H1 (cell line): ENCODE measurements at regions not wholly inside any gene's neighbourhood (a gene's known extent, or its start where the extent isn't known, plus 50 kb on each side); places are given as distances from the start of the nearest gene placed in this dataset.

Experiments
- ATF2 ChIP-seq: IDR thresholded peaks from 2 replicates; pipeline ENCODE4 v1.6.1; 2012; ENCODE audit warnings: low read length, inconsistent platforms
- BRCA1 ChIP-seq: IDR thresholded peaks from 2 replicates; pipeline ENCODE4 v1.6.1; 2012; ENCODE audit warnings: low read depth, low read length, improper control_type of control experiment
- CREB1 ChIP-seq: IDR thresholded peaks from 2 replicates; pipeline ENCODE4 v1.6.1; 2012; ENCODE audit warnings: inconsistent platforms
- EGR1 ChIP-seq: IDR thresholded peaks from 2 replicates; pipeline ENCODE4 v1.6.1; 2011; ENCODE audit warnings: low read depth, low read length, borderline replicate concordance
- PHF8 ChIP-seq: fragments of 200-600 bp; sonication (generic); conservative IDR thresholded peaks from 2 replicates; pipeline ENCODE4 v1.7.1; 2012; ENCODE audit warnings: low read depth, mild to moderate bottlenecking, inconsistent platforms, low read length, moderate library complexity
- POLR2A ChIP-seq, 2 experiments: IDR thresholded peaks; 1 replicate in 1 of 2; 2 replicates in 1 of 2; pipeline ENCODE4 v1.6.1; 2011; ENCODE audit warnings: low read depth in 2 of 2, low read length in 2 of 2, mild to moderate bottlenecking in 2 of 2; ENCODE audit errors: control extremely low read depth in 1 of 2
- RAD21 ChIP-seq, 2 experiments: IDR thresholded peaks in 1 of 2; conservative IDR thresholded peaks in 1 of 2; 2 replicates each; pipeline ENCODE4 v1.6.1; 2011; ENCODE audit warnings: low read depth in 2 of 2, low read length in 2 of 2, improper control_type of control experiment in 1 of 2, inconsistent platforms in 1 of 2, mild to moderate bottlenecking in 1 of 2, moderate library complexity in 1 of 2
- RFX5 ChIP-seq: IDR thresholded peaks from 2 replicates; pipeline ENCODE4 v1.6.1; 2011; ENCODE audit warnings: low read depth, low read length, improper control_type of control experiment, borderline replicate concordance
- SP4 ChIP-seq: IDR thresholded peaks from 2 replicates; pipeline ENCODE4 v1.6.1; 2012; ENCODE audit warnings: low read length, inconsistent platforms
- TBP ChIP-seq: IDR thresholded peaks from 2 replicates; pipeline ENCODE4 v1.6.1; 2011; ENCODE audit warnings: low read depth, low read length, improper control_type of control experiment
- TCF12 ChIP-seq: IDR thresholded peaks from 2 replicates; pipeline ENCODE4 v1.6.1; 2011; ENCODE audit warnings: low read depth, mild to moderate bottlenecking, low read length
- TEAD4 ChIP-seq: IDR thresholded peaks from 2 replicates; pipeline ENCODE4 v1.6.1; 2012; ENCODE audit warnings: low read depth, low read length, inconsistent platforms, mixed read lengths

- TF ChIP-seq TEAD4 = no peak
- no peak for TF ChIP-seq TBP
- TF ChIP-seq CREB1 = no peak
- TF ChIP-seq BRCA1 = no peak
- TF ChIP-seq POLR2A (IDR thresholded peaks at IDR 0.05; ENCODE audit: control extremely low read depth in 1 of 2, low read depth in 2 of 2, low read length in 2 of 2) = no peak
- TF ChIP-seq RFX5 = no peak
- TF ChIP-seq ATF2 = no peak
- no peak for TF ChIP-seq PHF8
- TF ChIP-seq SP4 = no peak
- no peak for TF ChIP-seq TCF12
- TF ChIP-seq RAD21 (IDR thresholded peaks at IDR 0.05 in 1 of 2, conservative IDR thresholded peaks at IDR 0.05 in 1 of 2; ENCODE audit: low read depth in 2 of 2, low read length in 2 of 2) = no peak
- TF ChIP-seq EGR1 = no peak
These were observed 422.0 kb upstream of the CNKSR2 start (continued) for GRCh38 chrX:20952180-20952579.
